ENCODE measurements at regions not wholly inside any gene's neighbourhood (a gene's known extent, or its start where the extent isn't known, plus 50 kb on each side); places are given as distances from the start of the nearest gene placed in this dataset.

GRCh38 chr22:34763496-34763895, 302.5 kb upstream of the ISX start:
- Histone ChIP-seq H3K4me3 (ENCODE audit: low read depth in 1 of 3, low read length in 3 of 3) (no peak overlapping the region), H3K36me3 (ENCODE audit: control insufficient read depth in 4 of 4, insufficient read depth in 3 of 4, low read depth in 1 of 4, low read length in 3 of 4) (no peaks in the 10 kb centered on the region), H3K4me1 (ENCODE audit: control insufficient read depth in 4 of 4, insufficient read depth in 4 of 4, low read length in 3 of 4) (no peaks in the 10 kb centered on the region), H3K9me3 (ENCODE audit: control insufficient read depth in 4 of 4, low read length in 3 of 4) (no peaks in the 10 kb centered on the region), H3K9ac (ENCODE audit: low read depth in 1 of 2, low read length in 2 of 2) (no peak overlapping the region), H3K27ac (ENCODE audit: low read depth in 1 of 2, low read length in 2 of 2) (no peak overlapping the region), H3K27me3 (ENCODE audit: control insufficient read depth in 4 of 4, insufficient read depth in 4 of 4, low read length in 3 of 4) (peaks cover 0 to 18% (median 1%) of the 10 kb centered on the region in 4 donors)
- no peak for DNase-seq (ENCODE audit: low spot score)
- TF ChIP-seq, protein P1, sequence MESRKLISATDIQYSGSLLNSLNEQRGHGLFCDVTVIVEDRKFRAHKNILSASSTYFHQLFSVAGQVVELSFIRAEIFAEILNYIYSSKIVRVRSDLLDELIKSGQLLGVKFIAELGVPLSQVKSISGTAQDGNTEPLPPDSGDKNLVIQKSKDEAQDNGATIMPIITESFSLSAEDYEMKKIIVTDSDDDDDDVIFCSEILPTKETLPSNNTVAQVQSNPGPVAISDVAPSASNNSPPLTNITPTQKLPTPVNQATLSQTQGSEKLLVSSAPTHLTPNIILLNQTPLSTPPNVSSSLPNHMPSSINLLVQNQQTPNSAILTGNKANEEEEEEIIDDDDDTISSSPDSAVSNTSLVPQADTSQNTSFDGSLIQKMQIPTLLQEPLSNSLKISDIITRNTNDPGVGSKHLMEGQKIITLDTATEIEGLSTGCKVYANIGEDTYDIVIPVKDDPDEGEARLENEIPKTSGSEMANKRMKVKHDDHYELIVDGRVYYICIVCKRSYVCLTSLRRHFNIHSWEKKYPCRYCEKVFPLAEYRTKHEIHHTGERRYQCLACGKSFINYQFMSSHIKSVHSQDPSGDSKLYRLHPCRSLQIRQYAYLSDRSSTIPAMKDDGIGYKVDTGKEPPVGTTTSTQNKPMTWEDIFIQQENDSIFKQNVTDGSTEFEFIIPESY (IDR thresholded peaks at IDR 0.05) = no peak
- TF ChIP-seq, protein P2, sequence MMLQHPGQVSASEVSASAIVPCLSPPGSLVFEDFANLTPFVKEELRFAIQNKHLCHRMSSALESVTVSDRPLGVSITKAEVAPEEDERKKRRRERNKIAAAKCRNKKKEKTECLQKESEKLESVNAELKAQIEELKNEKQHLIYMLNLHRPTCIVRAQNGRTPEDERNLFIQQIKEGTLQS (IDR thresholded peaks at IDR 0.05) = no peak
- TF ChIP-seq EGR1 (IDR thresholded peaks at IDR 0.05; ENCODE audit: low read depth in 2 of 2) = no peak
- no peak for TF ChIP-seq CTCF (IDR thresholded peaks at IDR 0.05; ENCODE audit: low read depth, low read length, missing input control)
- TF ChIP-seq FOXA1 (IDR thresholded peaks at IDR 0.05) = no peak
- TF ChIP-seq SP1 (IDR thresholded peaks at IDR 0.05) = no peak
- no peak for TF ChIP-seq YY1 (IDR thresholded peaks at IDR 0.05)
- no peak for TF ChIP-seq RXRA (IDR thresholded peaks at IDR 0.05)
- no peak for TF ChIP-seq TAF1 (conservative IDR thresholded peaks at IDR 0.05)
- no peak for TF ChIP-seq FOXA2 (IDR thresholded peaks at IDR 0.05)
- TF ChIP-seq RAD21 (IDR thresholded peaks at IDR 0.05) = no peak
- no peak for TF ChIP-seq NR2F2 (IDR thresholded peaks at IDR 0.05)
- WGBS = 36% methylated on average over 1 of the region's 1 CpG

DNA sequence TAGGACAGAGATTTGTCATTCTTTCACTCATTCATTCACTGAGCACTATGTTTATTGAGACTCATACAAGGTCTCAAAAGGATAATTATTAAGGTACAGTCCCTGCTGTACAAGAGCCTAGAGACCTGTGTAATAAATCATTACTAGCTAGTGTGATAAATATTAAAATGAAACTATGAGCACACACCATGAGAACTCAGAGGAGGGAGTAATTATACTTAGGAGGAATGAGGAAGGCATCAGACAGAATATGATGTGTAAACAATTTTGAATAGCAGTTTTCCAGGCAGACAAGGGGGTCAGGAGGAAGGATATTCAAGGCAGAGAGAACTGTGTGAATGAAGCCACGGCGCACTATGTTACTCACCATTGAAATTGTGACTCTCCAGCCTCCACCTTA, 300.8 kb upstream of the ISX start:
- no peak for DNase-seq (ENCODE audit: low spot score)
- Histone ChIP-seq H3K27me3 (ENCODE audit: control insufficient read depth in 4 of 4, insufficient read depth in 4 of 4, low read length in 3 of 4) (peaks cover 0 to 10% (median 1%) of the 10 kb centered on the region in 4 donors), H3K27ac (ENCODE audit: low read depth in 1 of 2, low read length in 2 of 2) (no peak overlapping the region), H3K9ac (ENCODE audit: low read depth in 1 of 2, low read length in 2 of 2) (no peak overlapping the region), H3K9me3 (ENCODE audit: control insufficient read depth in 4 of 4, low read length in 3 of 4) (no peaks in the 10 kb centered on the region), H3K36me3 (ENCODE audit: control insufficient read depth in 4 of 4, insufficient read depth in 3 of 4, low read depth in 1 of 4, low read length in 3 of 4) (no peaks in the 10 kb centered on the region), H3K4me3 (ENCODE audit: low read depth in 1 of 3, low read length in 3 of 3) (no peak overlapping the region), H3K4me1 (ENCODE audit: control insufficient read depth in 4 of 4, insufficient read depth in 4 of 4, low read length in 3 of 4) (no peaks in the 10 kb centered on the region)
- 68% methylated on average over 2 of the region's 2 CpGs for WGBS
- TF ChIP-seq, protein P3, sequence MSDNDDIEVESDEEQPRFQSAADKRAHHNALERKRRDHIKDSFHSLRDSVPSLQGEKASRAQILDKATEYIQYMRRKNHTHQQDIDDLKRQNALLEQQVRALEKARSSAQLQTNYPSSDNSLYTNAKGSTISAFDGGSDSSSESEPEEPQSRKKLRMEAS (IDR thresholded peaks at IDR 0.05) = no peak
- TF ChIP-seq NR2F2 (IDR thresholded peaks at IDR 0.05) (no peak), HNF4G (IDR thresholded peaks at IDR 0.05) (no peak), RXRA (IDR thresholded peaks at IDR 0.05) (no peak), TAF1 (conservative IDR thresholded peaks at IDR 0.05) (no peak)

GRCh38 chr22:34769361-34769760, 296.6 kb upstream of the ISX start:
- no peaks in the 10 kb centered on the region for H3K4me1 ChIP-seq (ENCODE audit: control insufficient read depth in 4 of 4, insufficient read depth in 4 of 4, low read length in 3 of 4)
- H3K9me3 ChIP-seq (ENCODE audit: control insufficient read depth in 4 of 4, low read length in 3 of 4) = no peaks in the 10 kb centered on the region
- no peak for DNase-seq (ENCODE audit: low spot score)
- WGBS = 66% methylated on average over 3 of the region's 3 CpGs
- no peak overlapping the region for H3K27ac ChIP-seq (ENCODE audit: low read depth in 1 of 2, low read length in 2 of 2)
- no peaks in the 10 kb centered on the region for H3K36me3 ChIP-seq (ENCODE audit: control insufficient read depth in 4 of 4, insufficient read depth in 3 of 4, low read depth in 1 of 4, low read length in 3 of 4)
- no peak overlapping the region for H3K9ac ChIP-seq (ENCODE audit: low read depth in 1 of 2, low read length in 2 of 2)
- no peak for TF ChIP-seq FOXA2 (IDR thresholded peaks at IDR 0.05)
- TF ChIP-seq HNF4G (IDR thresholded peaks at IDR 0.05) = no peak
- no peak for TF ChIP-seq SP1 (IDR thresholded peaks at IDR 0.05)
- TF ChIP-seq NR2F2 (IDR thresholded peaks at IDR 0.05) = no peak
- TF ChIP-seq FOXA1 (IDR thresholded peaks at IDR 0.05) = no peak
- peaks cover 0 to 6% (median 0%) of the 10 kb centered on the region in 4 donors for H3K27me3 ChIP-seq (ENCODE audit: control insufficient read depth in 4 of 4, insufficient read depth in 4 of 4, low read length in 3 of 4)
- no peak overlapping the region for H3K4me3 ChIP-seq (ENCODE audit: low read depth in 1 of 3, low read length in 3 of 3)
